Keratinocyte (primary cell): ENCODE measurements at regions not wholly inside any gene's neighbourhood (a gene's known extent, or its start where the extent isn't known, plus 50 kb on each side); places are given as distances from the start of the nearest gene placed in this dataset.

Experiments
- DNase-seq: peaks from one replicate; pipeline ENCODE4 v3.0.0-alpha.2; 2011; ENCODE audit warnings: low read depth, missing footprints, low spot score
- FAIRE-seq: peaks from 2 replicates; lab custom pipeline; 2011; peaks lifted over from hg19 to GRCh38; lab: Jason Lieb, UNC
- H2AFZ ChIP-seq: 2 replicates; pipeline ENCODE4 v1.6.0; 2012; ENCODE audit warnings: low read length, control low read depth, inconsistent platforms; ENCODE audit not compliant: control insufficient read depth
- H3K27ac ChIP-seq: 2 replicates; pipeline ENCODE4 v1.5.1; 2011; ENCODE audit warnings: low read length; ENCODE audit not compliant: control insufficient read depth, insufficient read depth
- H3K27me3 ChIP-seq: 3 replicates; pipeline ENCODE4 v1.6.0; 2011; ENCODE audit warnings: low read length; ENCODE audit not compliant: control insufficient read depth, insufficient read depth; ENCODE audit errors: extremely low read depth
- H3K36me3 ChIP-seq, 2 experiments: 2 replicates in 1 of 2; 3 replicates in 1 of 2; pipeline ENCODE4 v1.5.1; 2011; ENCODE audit warnings: low read length in 2 of 2, mild to moderate bottlenecking in 1 of 2; ENCODE audit not compliant: control insufficient read depth in 2 of 2, insufficient read depth in 2 of 2; ENCODE audit errors: extremely low read depth in 1 of 2
- H3K4me1 ChIP-seq: 3 replicates; pipeline ENCODE4 v1.5.1; 2011; ENCODE audit warnings: low read length; ENCODE audit not compliant: control insufficient read depth, insufficient read depth; ENCODE audit errors: extremely low read depth
- H3K4me2 ChIP-seq: 3 replicates; pipeline ENCODE4 v1.6.0; 2011; ENCODE audit warnings: low read depth, low read length; ENCODE audit not compliant: control insufficient read depth, insufficient read depth; ENCODE audit errors: extremely low read depth
- H3K4me3 ChIP-seq, 3 experiments: fragments of 200-600 bp in 1 of 3; sonication (generic) in 1 of 3; 2 replicates in 2 of 3; 3 replicates in 1 of 3; pipeline ENCODE4 v1.5.1; 2011 to 2016; ENCODE audit warnings: low read length in 3 of 3, mild to moderate bottlenecking in 3 of 3, control low read depth in 2 of 3, inconsistent platforms in 1 of 3, low read depth in 1 of 3, mixed read lengths in 1 of 3, mixed run types in 1 of 3, moderate library complexity in 1 of 3; ENCODE audit not compliant: control insufficient read depth in 2 of 3, insufficient read depth in 2 of 3; ENCODE audit errors: extremely low read depth in 1 of 3
- H3K79me2 ChIP-seq: 2 replicates; pipeline ENCODE4 v1.6.0; 2012; ENCODE audit warnings: low read length; ENCODE audit not compliant: control insufficient read depth, insufficient read depth
- H3K9ac ChIP-seq: 3 replicates; pipeline ENCODE4 v1.6.0; 2011; ENCODE audit warnings: low read length; ENCODE audit not compliant: control insufficient read depth, insufficient read depth; ENCODE audit errors: extremely low read depth
- H3K9me1 ChIP-seq: 3 replicates; pipeline ENCODE4 v1.6.0; 2011; ENCODE audit warnings: low read length; ENCODE audit not compliant: control insufficient read depth, insufficient read depth; ENCODE audit errors: extremely low read depth
- H3K9me3 ChIP-seq: 2 replicates; pipeline ENCODE4 v1.5.1; 2012; ENCODE audit warnings: low read depth, low read length; ENCODE audit not compliant: control insufficient read depth
- H4K20me1 ChIP-seq: 3 replicates; pipeline ENCODE4 v1.6.0; 2011; ENCODE audit warnings: low read length; ENCODE audit not compliant: control insufficient read depth, insufficient read depth; ENCODE audit errors: extremely low read depth
- CTCF ChIP-seq, 3 experiments: IDR thresholded peaks in 1 of 3; conservative IDR thresholded peaks in 1 of 3; optimal IDR thresholded peaks in 1 of 3; 2 replicates in 2 of 3; 3 replicates in 1 of 3; pipeline versions ENCODE3 to v1.5.1; 2011; ENCODE audit warnings: low read length in 3 of 3, mild to moderate bottlenecking in 3 of 3, moderate library complexity in 2 of 3, control low read depth in 1 of 3, inconsistent platforms in 1 of 3; ENCODE audit not compliant: insufficient read depth in 2 of 3; ENCODE audit errors: extremely low read depth in 1 of 3
- EZH2 ChIP-seq: IDR thresholded peaks from one replicate; pipeline ENCODE4 v1.6.1; 2012; ENCODE audit warnings: inconsistent platforms, mild to moderate bottlenecking, low read length, moderate library complexity
- dilution Hi-C: fragments of 300-500 bp; cut with MboI; formaldehyde crosslinking; loops from one replicate; pipeline ENCODE4 v1.7.0; 2020; ENCODE audit warnings: low sequenced_read_pairs; ENCODE audit not compliant: extremely low pct_ligation_motif_present

- H3K79me2 ChIP-seq: no peaks in the 10 kb centered on the region
- FAIRE-seq: no peak
These were observed 86.1 kb upstream of the HIVEP3 start for GRCh38 chr1:42004860-42005259.

GRCh38 chr1:42004322-42004721 is 85.6 kb upstream of the HIVEP3 start:
- no peak overlapping the region for H3K27ac ChIP-seq
- dilution Hi-C loops: no loop called here
- no peak for FAIRE-seq
- no peaks in the 10 kb centered on the region for H3K27me3 ChIP-seq
- H4K20me1 ChIP-seq: no peaks in the 10 kb centered on the region
- H3K9ac ChIP-seq: no peak overlapping the region
- H3K9me1 ChIP-seq: no peaks in the 10 kb centered on the region
- H2AFZ ChIP-seq: no peak overlapping the region
- DNase-seq: no peak
- no peak overlapping the region for H3K4me3 ChIP-seq
- no peaks in the 10 kb centered on the region for H3K79me2 ChIP-seq
- no peak overlapping the region for H3K4me2 ChIP-seq
- H3K36me3 ChIP-seq: no peaks in the 10 kb centered on the region
- H3K4me1 ChIP-seq: no peaks in the 10 kb centered on the region
- no peak for TF ChIP-seq EZH2
- no peak for TF ChIP-seq CTCF (optimal IDR thresholded peaks at IDR 0.05 in 1 of 3, IDR thresholded peaks at IDR 0.05 in 1 of 3, conservative IDR thresholded peaks at IDR 0.05 in 1 of 3; ENCODE audit: extremely low read depth in 1 of 3, insufficient read depth in 2 of 3, low read length in 3 of 3)
- no peaks in the 10 kb centered on the region for H3K9me3 ChIP-seq

More at GRCh38 chr1:42004860-42005259, 86.1 kb upstream of the HIVEP3 start:
- H3K36me3 ChIP-seq: no peaks in the 10 kb centered on the region
- H3K9ac ChIP-seq: no peak overlapping the region
- H4K20me1 ChIP-seq: no peaks in the 10 kb centered on the region
- no peak overlapping the region for H3K4me3 ChIP-seq
- no peak overlapping the region for H3K4me2 ChIP-seq
- TF ChIP-seq CTCF (optimal IDR thresholded peaks at IDR 0.05 in 1 of 3, IDR thresholded peaks at IDR 0.05 in 1 of 3, conservative IDR thresholded peaks at IDR 0.05 in 1 of 3; ENCODE audit: extremely low read depth in 1 of 3, insufficient read depth in 2 of 3, low read length in 3 of 3) (no peak), EZH2 (no peak)
- H3K27ac ChIP-seq: no peak overlapping the region
- dilution Hi-C loops: no loop called here
- no peaks in the 10 kb centered on the region for H3K9me1 ChIP-seq
- H3K27me3 ChIP-seq: no peaks in the 10 kb centered on the region
- no peaks in the 10 kb centered on the region for H3K9me3 ChIP-seq
- no peak overlapping the region for H2AFZ ChIP-seq
- H3K4me1 ChIP-seq: no peaks in the 10 kb centered on the region
- no peak for DNase-seq
